Bronchial epithelial cell (primary cell): ENCODE measurements at regions not wholly inside any gene's neighbourhood (a gene's known extent, or its start where the extent isn't known, plus 50 kb on each side); places are given as distances from the start of the nearest gene placed in this dataset.
A peak's percentile ranks its signal among the peaks of the same experiment; 100 is the strongest.

Source experiments
- DNase-seq: peaks from one replicate; pipeline ENCODE4 v3.0.0-alpha.2; 2010; ENCODE audit warnings: low read depth
- FAIRE-seq: peaks from 2 replicates; lab custom pipeline; 2011; peaks lifted over from hg19 to GRCh38; lab: Jason Lieb, UNC
- H3K27me3 ChIP-seq: 2 replicates; pipeline ENCODE4 v1.5.1; 2011; ENCODE audit warnings: low read length; ENCODE audit not compliant: control insufficient read depth, insufficient read depth
- H3K36me3 ChIP-seq: 2 replicates; pipeline ENCODE4 v1.5.1; 2011; ENCODE audit warnings: low read length; ENCODE audit not compliant: control insufficient read depth, insufficient read depth
- H3K4me3 ChIP-seq: 2 replicates; pipeline ENCODE4 v1.5.1; 2011; ENCODE audit warnings: mild to moderate bottlenecking, low read depth, low read length, control low read depth
- TF ChIP-seq, protein P1 (sequence below): IDR thresholded peaks from 2 replicates; pipeline ENCODE4 v1.5.1; 2011; ENCODE audit warnings: mild to moderate bottlenecking, moderate library complexity, low read length, control low read depth, inconsistent platforms; ENCODE audit not compliant: insufficient read depth, severe bottlenecking

GRCh38 chr5:38753141-38753540 lies 92.7 kb upstream of the OSMR start:
- FAIRE-seq (no peak), DNase-seq (no peak)
- Histone ChIP-seq H3K36me3 (no peaks in the 10 kb centered on the region), H3K4me3 (no peak overlapping the region), H3K27me3 (peaks cover 2% of the 10 kb centered on the region)
- TF ChIP-seq, protein P1, sequence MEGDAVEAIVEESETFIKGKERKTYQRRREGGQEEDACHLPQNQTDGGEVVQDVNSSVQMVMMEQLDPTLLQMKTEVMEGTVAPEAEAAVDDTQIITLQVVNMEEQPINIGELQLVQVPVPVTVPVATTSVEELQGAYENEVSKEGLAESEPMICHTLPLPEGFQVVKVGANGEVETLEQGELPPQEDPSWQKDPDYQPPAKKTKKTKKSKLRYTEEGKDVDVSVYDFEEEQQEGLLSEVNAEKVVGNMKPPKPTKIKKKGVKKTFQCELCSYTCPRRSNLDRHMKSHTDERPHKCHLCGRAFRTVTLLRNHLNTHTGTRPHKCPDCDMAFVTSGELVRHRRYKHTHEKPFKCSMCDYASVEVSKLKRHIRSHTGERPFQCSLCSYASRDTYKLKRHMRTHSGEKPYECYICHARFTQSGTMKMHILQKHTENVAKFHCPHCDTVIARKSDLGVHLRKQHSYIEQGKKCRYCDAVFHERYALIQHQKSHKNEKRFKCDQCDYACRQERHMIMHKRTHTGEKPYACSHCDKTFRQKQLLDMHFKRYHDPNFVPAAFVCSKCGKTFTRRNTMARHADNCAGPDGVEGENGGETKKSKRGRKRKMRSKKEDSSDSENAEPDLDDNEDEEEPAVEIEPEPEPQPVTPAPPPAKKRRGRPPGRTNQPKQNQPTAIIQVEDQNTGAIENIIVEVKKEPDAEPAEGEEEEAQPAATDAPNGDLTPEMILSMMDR: no peak

DNA sequence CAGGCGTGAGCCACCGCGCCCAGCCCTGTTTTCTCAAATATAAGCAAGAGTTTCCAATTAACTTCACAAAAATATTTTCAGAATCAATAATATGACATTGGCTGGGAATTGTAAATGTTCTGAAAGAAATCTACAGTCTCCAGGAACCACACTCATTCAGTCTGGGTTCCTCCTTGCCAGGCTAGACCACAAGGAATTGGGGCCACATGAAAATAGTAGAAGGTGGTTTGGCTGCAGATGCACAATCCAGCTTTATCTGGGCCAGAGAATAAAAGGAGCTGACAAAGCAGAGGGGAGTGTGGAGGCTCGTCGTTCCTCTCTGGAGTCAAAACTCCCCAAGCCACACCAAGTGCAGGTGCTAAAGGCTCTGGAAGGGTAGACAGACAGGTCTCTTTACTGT lies 92.0 kb upstream of the OSMR start:
- FAIRE-seq (no peak), DNase-seq (no peak)
- TF ChIP-seq, protein P1: no peak
- no peak overlapping the region for H3K4me3 ChIP-seq
- H3K36me3 ChIP-seq: no peaks in the 10 kb centered on the region
- peaks cover 2% of the 10 kb centered on the region for H3K27me3 ChIP-seq

DNA sequence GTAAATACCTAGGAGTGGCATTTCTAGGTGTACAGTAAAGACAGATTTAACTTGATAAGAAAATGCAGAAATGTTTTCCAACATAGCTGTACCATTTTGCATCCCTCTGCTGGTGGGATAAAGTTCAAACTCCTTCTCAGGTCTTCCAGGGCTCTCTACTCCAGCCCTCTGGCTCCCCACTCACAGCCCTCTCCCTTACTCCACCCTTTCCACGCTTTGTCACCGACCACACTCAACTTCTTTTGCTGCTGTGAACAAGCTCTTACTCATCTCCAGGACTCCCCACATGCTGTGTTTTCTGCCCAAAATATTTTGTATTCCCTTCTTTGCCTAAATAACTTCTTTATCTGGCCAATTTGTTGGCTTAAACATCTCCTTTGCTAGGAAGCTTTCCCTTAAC lies 90.6 kb upstream of the OSMR start:
- FAIRE-seq: no peak
- DNase-seq: peak; percentile 3
- TF ChIP-seq, protein P1: no peak
- H3K4me3 ChIP-seq: no peak overlapping the region
- H3K36me3 ChIP-seq: no peaks in the 10 kb centered on the region
- H3K27me3 ChIP-seq: no peaks in the 10 kb centered on the region

GRCh38 chr5:38756068-38756467 lies 89.7 kb upstream of the OSMR start:
- TF ChIP-seq, protein P1: no peak
- Histone ChIP-seq H3K36me3 (no peaks in the 10 kb centered on the region), H3K27me3 (no peaks in the 10 kb centered on the region), H3K4me3 (no peak overlapping the region)
- FAIRE-seq: no peak
- DNase-seq: no peak

DNA sequence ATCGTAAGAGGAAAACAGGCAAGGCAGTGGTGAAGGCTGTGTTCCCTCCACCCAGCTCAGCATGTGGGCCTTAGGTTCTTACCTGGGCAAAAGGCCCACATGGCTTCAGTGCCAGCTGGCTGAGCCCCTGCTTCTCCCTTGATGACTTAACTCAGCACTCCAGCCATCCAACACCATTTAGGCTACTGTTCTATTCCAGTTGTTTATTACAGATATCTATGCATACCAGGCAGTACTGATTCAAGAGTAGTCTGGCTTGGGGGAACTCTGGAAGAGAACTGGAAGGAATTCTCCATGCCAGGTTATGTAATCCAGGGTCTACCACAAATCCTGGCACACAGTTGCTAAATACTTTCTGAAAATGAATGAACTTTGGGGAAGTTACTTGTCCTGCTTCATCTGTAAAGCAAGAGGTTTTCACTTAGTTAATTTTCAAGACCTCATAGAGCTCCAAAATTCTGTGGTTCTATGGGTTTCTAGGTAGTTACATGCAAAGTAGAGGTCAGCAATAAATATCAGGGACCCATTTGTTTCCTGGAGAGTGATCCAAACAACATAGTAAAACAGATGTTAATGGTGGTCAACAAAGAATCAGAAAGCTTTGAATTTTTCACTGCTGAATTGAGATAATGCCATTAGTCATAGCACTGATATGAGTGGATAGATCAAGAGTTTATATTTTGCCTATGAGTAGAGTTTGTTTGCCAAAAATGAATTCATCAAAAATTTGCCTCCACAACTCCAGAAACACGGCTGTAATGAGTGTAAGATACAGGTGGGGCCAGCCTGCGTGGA lies 88.2 kb upstream of the OSMR start:
- no peaks in the 10 kb centered on the region for H3K27me3 ChIP-seq
- DNase-seq (no peak), FAIRE-seq (no peak)
- no peak overlapping the region for H3K4me3 ChIP-seq
- no peaks in the 10 kb centered on the region for H3K36me3 ChIP-seq
- TF ChIP-seq, protein P1: no peak
